ENCODE measurements at regions not wholly inside any gene's neighbourhood (a gene's known extent, or its start where the extent isn't known, plus 50 kb on each side); places are given as distances from the start of the nearest gene placed in this dataset.

GRCh38 chr17:34527908-34528470 lies 51.4 kb upstream of the TMEM132E start:
- DNase-seq, result no peak

- no peak for DNase-seq
These were observed 52.1 kb upstream of the TMEM132E start for GRCh38 chr17:34527136-34527907.

- no peak for DNase-seq
These were observed 53.7 kb upstream of the TMEM132E start for GRCh38 chr17:34525651-34526050.

GRCh38 chr17:34521955-34522354 lies 57.4 kb upstream of the TMEM132E start:
- DNase-seq, result no peak

- DNase-seq, result no peak
These were observed 60.1 kb upstream of the TMEM132E start for GRCh38 chr17:34519282-34519681.

- DNase-seq, result no peak
These were observed 62.0 kb upstream of the TMEM132E start for GRCh38 chr17:34517406-34517805.

GRCh38 chr17:34511931-34512330 lies 67.5 kb upstream of the TMEM132E start:
- DNase-seq, result no peak

GRCh38 chr17:34511265-34511664 lies 68.1 kb upstream of the TMEM132E start:
- peak; percentile 29 for DNase-seq

- no peak for DNase-seq
These were observed 74.4 kb upstream of the TMEM132E start for GRCh38 chr17:34504814-34505484.

- DNase-seq, result no peak
These were observed 75.7 kb upstream of the TMEM132E start for GRCh38 chr17:34503528-34504195.

GRCh38 chr17:34502426-34502825 lies 77.0 kb upstream of the TMEM132E start:
- DNase-seq, result no peak

GRCh38 chr17:34499576-34499975 lies 79.8 kb upstream of the TMEM132E start:
- no peak for DNase-seq

GRCh38 chr17:34493917-34494316 lies 85.5 kb upstream of the TMEM132E start:
- DNase-seq, result no peak

- DNase-seq, result no peak
These were observed 91.8 kb upstream of the TMEM132E start for GRCh38 chr17:34487626-34488025.

- DNase-seq, result no peak
These were observed 92.6 kb upstream of the TMEM132E start for GRCh38 chr17:34486761-34487160.

GRCh38 chr17:34485999-34486398 lies 93.4 kb upstream of the TMEM132E start:
- no peak for DNase-seq

GRCh38 chr17:34484193-34484733 lies 95.1 kb upstream of the TMEM132E start:
- no peak for DNase-seq

- no peak for DNase-seq
These were observed 96.7 kb upstream of the TMEM132E start for GRCh38 chr17:34482730-34483129.

GRCh38 chr17:34481779-34482178 lies 97.6 kb upstream of the TMEM132E start:
- no peak for DNase-seq

- DNase-seq, result no peak
These were observed 100.0 kb upstream of the TMEM132E start for GRCh38 chr17:34479371-34479770.

- DNase-seq, result no peak
These were observed 101.1 kb upstream of the TMEM132E start for GRCh38 chr17:34478244-34478643.

GRCh38 chr17:34475296-34475695 lies 104.1 kb upstream of the TMEM132E start:
- no peak for DNase-seq

- no peak for DNase-seq
These were observed 104.7 kb upstream of the TMEM132E start for GRCh38 chr17:34474706-34475105.

Measured in NCI-H345 (cell line).